ENCODE measurements at regions not wholly inside any gene's neighbourhood (a gene's known extent, or its start where the extent isn't known, plus 50 kb on each side); places are given as distances from the start of the nearest gene placed in this dataset.

- FAIRE-seq = no peak
- DNase-seq (ENCODE audit: low read depth) = no peak
- no peak overlapping the region for H3K4me3 ChIP-seq (ENCODE audit: low read depth, low read length)
- H3K27me3 ChIP-seq (ENCODE audit: control insufficient read depth, insufficient read depth, low read length) = no peaks in the 10 kb centered on the region
- no peaks in the 10 kb centered on the region for H3K36me3 ChIP-seq (ENCODE audit: control insufficient read depth, insufficient read depth, low read length)
- TF ChIP-seq CTCF (IDR thresholded peaks at IDR 0.05; ENCODE audit: insufficient read depth, low read length, severe bottlenecking) = no peak
Observed at GRCh38 chr18:40651163-40651562, 1303.9 kb upstream of the PIK3C3 start.

DNA sequence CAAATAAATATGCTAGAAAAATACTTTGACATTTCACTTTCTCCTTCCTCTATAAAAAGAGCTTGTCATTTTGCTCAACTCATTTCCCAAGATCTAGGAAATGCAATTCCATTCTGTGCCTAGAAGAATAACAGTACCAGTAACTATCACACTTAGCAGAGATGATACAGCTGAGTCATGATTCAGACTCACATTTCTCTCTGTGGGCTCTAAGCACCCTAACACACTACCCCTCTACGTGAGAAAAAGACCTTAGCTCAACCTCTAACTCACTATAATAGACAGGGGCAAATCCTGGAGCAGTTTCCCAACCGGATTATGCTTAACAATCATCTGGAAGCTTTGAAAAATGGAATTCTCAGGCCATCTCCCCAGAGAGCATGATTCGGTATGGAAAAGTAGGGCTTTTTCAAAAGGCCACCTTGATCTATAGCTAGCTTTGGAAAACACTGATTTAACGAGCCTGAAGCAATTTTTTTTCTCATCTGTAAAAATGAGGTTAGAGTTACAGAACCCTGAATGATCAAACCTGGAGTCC, 1312.3 kb upstream of the PIK3C3 start:
- Histone ChIP-seq H3K27me3 (ENCODE audit: control insufficient read depth, insufficient read depth, low read length) (no peaks in the 10 kb centered on the region), H3K36me3 (ENCODE audit: control insufficient read depth, insufficient read depth, low read length) (no peaks in the 10 kb centered on the region), H3K4me3 (ENCODE audit: low read depth, low read length) (no peak overlapping the region)
- no peak for TF ChIP-seq CTCF (IDR thresholded peaks at IDR 0.05; ENCODE audit: insufficient read depth, low read length, severe bottlenecking)
- FAIRE-seq (no peak), DNase-seq (ENCODE audit: low read depth) (no peak)

- H3K36me3 ChIP-seq (ENCODE audit: control insufficient read depth, insufficient read depth, low read length) = no peaks in the 10 kb centered on the region
- H3K4me3 ChIP-seq (ENCODE audit: low read depth, low read length) = no peak overlapping the region
- FAIRE-seq (no peak), DNase-seq (ENCODE audit: low read depth) (no peak)
- TF ChIP-seq CTCF (IDR thresholded peaks at IDR 0.05; ENCODE audit: insufficient read depth, low read length, severe bottlenecking) = no peak
- no peaks in the 10 kb centered on the region for H3K27me3 ChIP-seq (ENCODE audit: control insufficient read depth, insufficient read depth, low read length)
Observed at GRCh38 chr18:40631319-40631718, 1323.7 kb upstream of the PIK3C3 start.

- FAIRE-seq (no peak), DNase-seq (ENCODE audit: low read depth) (no peak)
- Histone ChIP-seq H3K27me3 (ENCODE audit: control insufficient read depth, insufficient read depth, low read length) (no peaks in the 10 kb centered on the region), H3K36me3 (ENCODE audit: control insufficient read depth, insufficient read depth, low read length) (no peaks in the 10 kb centered on the region), H3K4me3 (ENCODE audit: low read depth, low read length) (no peak overlapping the region)
- no peak for TF ChIP-seq CTCF (IDR thresholded peaks at IDR 0.05; ENCODE audit: insufficient read depth, low read length, severe bottlenecking)
Observed at GRCh38 chr18:40630496-40630895, 1324.5 kb upstream of the PIK3C3 start.

DNA sequence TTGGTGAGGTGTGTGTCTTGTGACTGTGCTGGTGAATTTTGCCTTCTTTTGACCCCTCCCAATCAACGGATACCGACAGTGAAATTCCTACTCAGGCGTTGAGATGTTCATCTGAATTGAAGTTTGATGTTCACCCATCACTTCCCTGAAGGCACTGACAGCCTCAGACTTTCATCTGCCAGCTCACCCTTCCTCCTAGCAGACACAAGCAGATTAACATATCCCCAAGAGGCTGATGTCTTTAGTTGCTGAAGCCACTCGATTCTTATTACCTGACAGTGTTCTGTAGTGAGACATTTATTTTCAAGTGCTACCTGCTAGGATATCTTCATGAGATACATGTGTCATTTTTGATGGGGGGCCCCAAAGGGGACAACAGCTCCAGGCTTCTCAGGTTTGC, 1330.1 kb upstream of the PIK3C3 start:
- DNase-seq (ENCODE audit: low read depth) = no peak
- Histone ChIP-seq H3K4me3 (ENCODE audit: low read depth, low read length) (no peak overlapping the region), H3K36me3 (ENCODE audit: control insufficient read depth, insufficient read depth, low read length) (no peaks in the 10 kb centered on the region), H3K27me3 (ENCODE audit: control insufficient read depth, insufficient read depth, low read length) (no peaks in the 10 kb centered on the region)
- peak; percentile 86 for FAIRE-seq
- TF ChIP-seq CTCF (IDR thresholded peaks at IDR 0.05; ENCODE audit: insufficient read depth, low read length, severe bottlenecking) = no peak

DNA sequence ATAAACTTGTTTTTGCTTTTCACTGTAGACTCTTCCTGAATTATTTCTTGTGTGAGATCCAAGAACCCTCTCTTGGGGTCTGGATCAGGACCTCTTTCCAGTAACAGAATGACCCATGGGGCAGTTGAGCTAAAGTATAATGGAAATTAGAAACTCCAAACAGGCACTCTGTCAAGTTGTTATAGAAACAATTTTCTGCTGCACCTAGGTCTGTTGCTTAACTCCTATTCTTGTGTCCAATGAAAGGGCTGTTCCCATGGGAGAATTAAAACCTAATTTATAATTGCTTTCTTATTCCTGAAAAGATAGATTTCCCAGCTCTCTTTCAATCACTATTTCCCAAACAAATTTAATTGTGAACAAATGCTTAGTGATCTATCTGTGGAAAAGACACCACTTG, 1341.3 kb upstream of the PIK3C3 start:
- DNase-seq (ENCODE audit: low read depth) = no peak
- no peak overlapping the region for H3K4me3 ChIP-seq (ENCODE audit: low read depth, low read length)
- TF ChIP-seq CTCF (IDR thresholded peaks at IDR 0.05; ENCODE audit: insufficient read depth, low read length, severe bottlenecking) = no peak
- H3K36me3 ChIP-seq (ENCODE audit: control insufficient read depth, insufficient read depth, low read length) = no peaks in the 10 kb centered on the region
- H3K27me3 ChIP-seq (ENCODE audit: control insufficient read depth, insufficient read depth, low read length) = no peaks in the 10 kb centered on the region
- no peak for FAIRE-seq

All from bronchial epithelial cell (primary cell).